GM15510 (cell line): ENCODE measurements at regions not wholly inside any gene's neighbourhood (a gene's known extent, or its start where the extent isn't known, plus 50 kb on each side); places are given as distances from the start of the nearest gene placed in this dataset.

ENCODE experiments used
- POLR2A ChIP-seq: IDR thresholded peaks from 3 replicates; pipeline ENCODE4 v1.6.1; 2011; ENCODE audit warnings: borderline replicate concordance; ENCODE audit not compliant: insufficient read length; ENCODE audit errors: extremely low read depth

GRCh38 chr11:121358760-121359159 is 66.2 kb downstream of the SC5D start:
- no peak for TF ChIP-seq POLR2A

DNA sequence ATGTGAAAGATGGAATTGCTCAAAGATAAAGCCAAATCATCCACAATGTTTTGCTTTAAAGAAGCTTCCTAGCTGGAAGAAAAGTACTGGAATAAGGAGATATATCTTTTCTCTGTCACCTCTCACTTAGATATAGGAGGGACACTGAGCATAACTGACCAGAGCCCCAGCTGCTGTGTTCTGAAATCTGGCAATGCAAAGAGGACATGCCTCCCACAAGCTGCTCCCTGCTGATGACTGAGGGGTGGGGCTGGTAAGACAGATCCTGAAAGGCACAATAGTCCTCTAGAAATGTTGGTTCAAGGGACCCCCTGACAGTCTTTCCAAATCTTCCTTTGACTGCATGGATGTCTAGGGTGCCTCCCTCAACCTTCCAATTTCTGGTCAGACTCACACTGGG is 67.0 kb downstream of the SC5D start:
- no peak for TF ChIP-seq POLR2A

GRCh38 chr11:121365304-121365703 is 72.7 kb downstream of the SC5D start:
- no peak for TF ChIP-seq POLR2A

GRCh38 chr11:121366038-121366437 is 73.5 kb downstream of the SC5D start:
- TF ChIP-seq POLR2A: no peak

DNA sequence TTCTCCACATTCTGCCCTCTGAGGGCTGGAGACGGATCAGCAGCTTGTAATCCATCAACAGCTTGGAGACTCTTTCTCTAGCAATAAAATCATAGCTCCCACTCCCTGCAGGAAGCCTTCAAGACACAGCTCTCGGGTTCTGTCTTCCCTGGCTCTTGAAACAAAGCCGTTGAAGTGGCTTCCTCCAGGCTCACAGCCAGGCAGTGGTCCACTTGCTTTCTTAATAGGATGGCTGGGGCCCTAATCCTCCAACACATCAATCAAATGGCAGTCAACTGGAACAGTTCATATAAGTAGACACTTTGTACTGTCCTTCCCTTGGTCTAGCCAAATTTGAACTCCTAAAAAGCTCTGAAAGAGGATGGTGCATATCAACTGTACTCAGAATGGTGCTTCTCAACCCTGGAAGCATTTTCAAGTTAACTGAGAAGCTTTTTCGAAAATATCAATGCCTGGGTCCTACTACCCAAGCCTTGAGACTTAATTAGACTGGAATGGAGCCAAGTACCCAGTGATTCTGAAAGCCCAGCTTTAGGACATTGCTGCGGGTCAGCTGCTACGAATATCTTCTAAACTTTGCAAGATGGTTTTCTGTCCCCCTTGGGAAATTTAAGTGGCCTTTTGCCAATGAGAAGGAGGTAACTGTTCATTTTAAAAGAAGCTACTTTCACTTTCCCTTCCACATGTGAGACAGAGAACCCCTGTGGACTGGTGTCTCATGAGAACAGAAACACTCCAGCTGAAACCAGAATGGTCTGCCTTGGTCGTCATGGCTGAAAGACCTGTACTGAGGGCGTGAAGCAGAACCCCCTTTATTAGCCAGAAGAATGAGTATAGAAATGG is 74.7 kb downstream of the SC5D start:
- TF ChIP-seq POLR2A: no peak

DNA sequence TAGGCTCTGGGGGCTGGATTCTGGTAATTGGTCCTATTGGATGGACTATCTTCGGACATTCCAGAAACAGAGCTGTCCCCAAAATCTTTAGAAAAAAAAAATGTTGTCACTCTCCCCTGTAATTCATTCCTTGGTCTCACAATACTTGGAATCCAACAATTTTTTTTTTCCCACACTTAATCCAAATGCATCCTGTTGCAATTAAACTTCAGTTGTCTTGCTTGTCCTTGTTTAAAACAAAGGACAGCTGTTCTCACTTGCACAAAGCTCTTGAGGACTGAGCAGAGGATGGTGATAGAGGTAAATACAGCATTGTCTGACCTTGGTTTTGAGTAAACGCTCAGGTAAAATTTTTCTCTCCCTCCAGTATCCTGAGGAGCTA is 75.3 kb downstream of the SC5D start:
- TF ChIP-seq POLR2A: no peak

- no peak for TF ChIP-seq POLR2A
These were observed 76.0 kb downstream of the SC5D start for GRCh38 chr11:121368364-121369240.

- TF ChIP-seq POLR2A: no peak
These were observed 76.8 kb downstream of the SC5D start for GRCh38 chr11:121369366-121369765.

- no peak for TF ChIP-seq POLR2A
These were observed 79.5 kb downstream of the SC5D start for GRCh38 chr11:121372028-121372427.

- TF ChIP-seq POLR2A: peak; percentile 38
These were observed 79.3 kb upstream of the SORL1 start for GRCh38 chr11:121372671-121373429.

GRCh38 chr11:121374286-121374985 is 77.7 kb upstream of the SORL1 start:
- no peak for TF ChIP-seq POLR2A

- no peak for TF ChIP-seq POLR2A
These were observed 76.0 kb upstream of the SORL1 start for GRCh38 chr11:121376130-121376529.

GRCh38 chr11:121383716-121384115 is 68.4 kb upstream of the SORL1 start:
- no peak for TF ChIP-seq POLR2A

DNA sequence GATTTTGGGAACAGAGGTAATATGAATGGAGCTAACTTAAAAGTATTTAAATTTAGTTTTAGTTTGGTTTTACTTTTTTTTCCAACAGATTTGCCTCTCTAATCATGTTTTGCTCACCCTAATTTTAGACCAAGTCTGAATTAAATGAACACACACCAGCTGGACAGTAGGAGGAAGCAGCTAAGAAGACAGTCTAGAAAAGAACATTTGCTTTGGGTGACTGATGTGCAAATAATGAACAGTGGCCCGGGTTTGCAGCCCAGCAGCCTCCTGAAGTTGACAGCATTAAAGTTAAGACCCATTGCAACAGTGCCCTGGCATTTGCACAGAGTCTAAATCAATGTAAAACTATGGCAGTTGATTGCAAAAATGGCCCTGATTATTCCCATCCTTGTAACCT is 66.4 kb upstream of the SORL1 start:
- no peak for TF ChIP-seq POLR2A
